ENCODE measurements at regions not wholly inside any gene's neighbourhood (a gene's known extent, or its start where the extent isn't known, plus 50 kb on each side); places are given as distances from the start of the nearest gene placed in this dataset.

DNA sequence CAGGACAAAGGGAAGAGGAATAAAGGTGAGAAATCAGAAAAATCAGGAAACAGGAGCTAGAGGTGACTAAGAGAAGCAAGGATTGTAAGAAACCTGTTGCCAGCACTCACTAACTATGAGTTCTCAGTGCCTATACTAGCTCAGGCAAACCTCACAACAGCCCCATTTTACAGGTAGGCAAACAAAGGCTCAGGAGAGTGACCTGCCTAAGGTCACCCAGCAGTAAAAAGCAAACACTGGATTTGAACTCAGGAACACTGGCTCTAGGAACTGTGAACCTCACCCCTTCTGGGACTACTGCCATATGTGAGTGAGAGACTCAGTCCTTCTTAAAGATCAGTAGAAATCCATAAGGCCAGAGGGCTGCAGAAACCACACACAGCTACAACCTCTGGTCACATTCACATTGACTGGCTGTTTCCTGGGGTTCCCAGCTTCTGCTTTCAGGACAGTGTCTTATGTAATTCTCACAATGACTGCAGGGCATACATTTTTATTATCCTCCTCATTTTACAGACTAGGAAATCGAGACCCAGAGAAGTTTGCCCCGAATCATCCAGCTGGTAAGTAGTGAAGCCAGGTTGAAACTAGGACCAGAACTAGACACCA is 80.7 kb upstream of the MAFB start:
- DNase-seq (ENCODE audit: low read depth, low spot score) = no peak

GRCh38 chr20:40770564-40771307 is 81.7 kb upstream of the MAFB start:
- DNase-seq (ENCODE audit: low read depth, low spot score) = no peak

GRCh38 chr20:40771308-40771610 is 82.2 kb upstream of the MAFB start:
- no peak for DNase-seq (ENCODE audit: low read depth, low spot score)

- no peak for DNase-seq (ENCODE audit: low read depth, low spot score)
Measured at GRCh38 chr20:40771848-40772511, 82.9 kb upstream of the MAFB start.

DNA sequence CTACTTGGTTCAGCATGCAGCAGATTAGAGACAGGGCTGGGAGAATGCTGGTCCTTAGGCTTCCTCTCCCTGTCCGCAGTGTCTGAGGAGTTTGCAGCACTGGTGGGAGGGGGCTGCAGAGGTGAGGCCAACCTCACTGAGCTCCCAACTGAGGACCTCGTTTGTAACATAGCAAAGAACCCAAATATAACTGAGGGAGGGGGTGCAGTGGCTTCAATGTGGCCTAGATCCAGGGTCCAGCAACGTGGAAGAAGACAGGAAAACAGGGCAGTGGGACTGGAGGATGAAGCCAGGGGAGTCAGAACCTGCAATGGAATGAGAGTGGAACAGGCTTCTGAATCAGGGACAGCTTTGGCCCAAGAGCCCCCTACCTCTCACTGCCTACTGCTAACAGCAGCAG is 84.3 kb upstream of the MAFB start:
- DNase-seq (ENCODE audit: low read depth, low spot score) = no peak

- no peak for DNase-seq (ENCODE audit: low read depth, low spot score)
Measured at GRCh38 chr20:40774252-40774651, 85.2 kb upstream of the MAFB start.

DNA sequence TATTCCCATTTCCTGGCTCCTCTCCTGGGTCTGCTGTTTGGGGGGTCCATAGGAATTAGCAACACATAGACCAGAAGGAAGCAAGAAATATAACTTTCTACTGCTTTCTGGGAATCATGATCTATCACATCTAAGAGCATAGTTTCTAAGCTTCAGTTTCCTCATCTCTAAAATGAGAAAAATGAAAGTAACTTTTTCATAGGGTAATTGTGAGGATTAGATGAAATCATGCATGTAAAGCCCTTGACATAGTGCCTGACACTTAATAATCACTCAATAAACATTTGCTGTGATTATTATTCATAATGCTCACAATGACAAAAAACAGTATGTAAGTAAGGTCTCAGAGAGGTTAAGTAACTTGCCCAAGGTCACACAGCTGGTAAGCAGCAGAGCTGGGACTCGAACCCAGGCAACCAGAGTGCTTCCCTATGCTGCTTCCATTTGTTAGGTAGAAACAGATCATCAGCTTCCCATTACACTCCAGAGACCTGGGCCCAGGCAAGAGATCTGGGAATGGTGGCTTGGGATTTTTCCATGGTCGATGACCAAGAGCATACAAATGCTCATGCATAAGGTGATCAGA is 86.6 kb upstream of the MAFB start:
- DNase-seq (ENCODE audit: low read depth, low spot score) = no peak

- no peak for DNase-seq (ENCODE audit: low read depth, low spot score)
Measured at GRCh38 chr20:40776466-40777457, 87.7 kb upstream of the MAFB start.

DNA sequence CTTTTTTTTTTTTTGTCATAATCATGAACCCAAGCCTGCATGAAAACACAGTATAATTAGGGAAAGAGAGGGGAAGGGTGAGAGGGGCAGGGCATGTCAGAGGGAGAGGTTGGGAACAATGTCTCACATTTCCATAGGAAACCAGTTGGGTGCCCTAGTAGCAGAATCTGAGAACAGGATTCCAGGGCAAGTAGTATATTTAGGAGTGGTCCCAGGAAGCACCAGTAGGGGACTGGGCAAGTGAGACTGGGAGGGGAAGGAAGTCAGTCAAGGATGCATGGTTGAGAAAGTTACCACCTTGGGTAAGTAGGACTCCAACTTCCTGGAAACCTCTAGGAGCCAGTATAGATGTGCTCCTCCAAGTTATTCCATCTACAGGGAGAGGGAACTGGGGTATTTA is 88.6 kb upstream of the MAFB start:
- DNase-seq (ENCODE audit: low read depth, low spot score) = no peak

GRCh38 chr20:40778894-40779496 is 90.0 kb upstream of the MAFB start:
- no peak for DNase-seq (ENCODE audit: low read depth, low spot score)

GRCh38 chr20:40781327-40782042 is 92.4 kb upstream of the MAFB start:
- DNase-seq (ENCODE audit: low read depth, low spot score) = no peak

- no peak for DNase-seq (ENCODE audit: low read depth, low spot score)
Measured at GRCh38 chr20:40782043-40782368, 93.0 kb upstream of the MAFB start.

GRCh38 chr20:40785346-40785745 is 96.3 kb upstream of the MAFB start:
- no peak for DNase-seq (ENCODE audit: low read depth, low spot score)

GRCh38 chr20:40786336-40786735 is 97.3 kb upstream of the MAFB start:
- no peak for DNase-seq (ENCODE audit: low read depth, low spot score)

DNA sequence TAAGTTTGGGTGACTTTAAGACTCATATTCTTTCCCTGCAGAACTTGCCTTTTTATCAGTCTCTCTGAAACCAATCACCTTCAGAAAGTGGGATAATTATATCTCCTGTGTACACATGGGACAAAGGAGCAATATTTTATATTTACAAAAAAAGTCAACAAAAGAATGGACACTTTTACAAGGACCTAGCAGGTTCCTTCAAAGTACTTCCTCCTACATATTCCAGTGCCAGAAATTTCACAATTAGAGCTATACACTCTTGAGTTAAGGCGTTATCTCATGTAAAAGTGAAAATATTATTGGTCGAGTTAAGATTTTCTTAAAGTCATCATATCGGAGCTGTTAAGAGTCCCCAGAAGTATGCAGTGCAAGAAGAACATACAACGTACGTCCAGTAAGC is 98.9 kb upstream of the MAFB start:
- no peak for DNase-seq (ENCODE audit: low read depth, low spot score)

- DNase-seq (ENCODE audit: low read depth, low spot score) = no peak
Measured at GRCh38 chr20:40797425-40797824, 108.4 kb upstream of the MAFB start.

- no peak for DNase-seq (ENCODE audit: low read depth, low spot score)
Measured at GRCh38 chr20:40798066-40798465, 109.0 kb upstream of the MAFB start.

DNA sequence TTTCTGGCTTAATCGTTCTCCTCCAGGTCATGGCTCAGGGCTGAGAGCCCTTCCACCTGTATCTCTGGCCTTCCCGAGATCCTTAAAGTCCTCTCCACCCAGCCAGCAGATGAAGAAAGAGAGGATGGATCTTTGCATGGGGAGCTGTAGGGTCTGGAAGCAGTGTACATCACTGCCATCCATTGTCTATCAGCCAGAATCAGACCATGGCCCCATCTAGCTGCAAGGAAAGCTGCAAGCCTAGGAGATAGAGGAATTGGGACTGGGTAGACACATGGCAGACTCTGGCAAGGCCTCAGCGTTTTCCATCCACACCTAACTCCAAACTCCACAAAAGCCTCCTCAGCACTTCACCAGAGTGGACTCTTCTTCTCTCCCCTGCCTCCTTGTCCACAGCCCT is 113.8 kb upstream of the MAFB start:
- DNase-seq (ENCODE audit: low read depth, low spot score) = no peak

- DNase-seq (ENCODE audit: low read depth, low spot score) = no peak
Measured at GRCh38 chr20:40803381-40803780, 114.3 kb upstream of the MAFB start.

GRCh38 chr20:40805592-40805991 is 116.6 kb upstream of the MAFB start:
- DNase-seq (ENCODE audit: low read depth, low spot score) = no peak
